OCI-LY1 (cell line): ENCODE measurements at regions not wholly inside any gene's neighbourhood (a gene's known extent, or its start where the extent isn't known, plus 50 kb on each side); places are given as distances from the start of the nearest gene placed in this dataset.

ENCODE experiments used
- EZH2 ChIP-seq: fragments of 200-600 bp; sonication (generic), shearing (Covaris generic); IDR thresholded peaks from 2 replicates; pipeline ENCODE4 v1.8.0; 2017; ENCODE audit warnings: borderline replicate concordance, mixed run types, mild to moderate bottlenecking, antibody characterized with exemption, low read length, moderate library complexity, mixed read lengths
- TF ChIP-seq, protein P1 (sequence below): fragments of 200-600 bp; sonication (generic), shearing (Covaris generic); IDR thresholded peaks from 2 replicates; pipeline ENCODE4 v1.5.1; 2017; ENCODE audit warnings: mild to moderate bottlenecking, antibody characterized with exemption, low read length, moderate library complexity, mixed read lengths

DNA sequence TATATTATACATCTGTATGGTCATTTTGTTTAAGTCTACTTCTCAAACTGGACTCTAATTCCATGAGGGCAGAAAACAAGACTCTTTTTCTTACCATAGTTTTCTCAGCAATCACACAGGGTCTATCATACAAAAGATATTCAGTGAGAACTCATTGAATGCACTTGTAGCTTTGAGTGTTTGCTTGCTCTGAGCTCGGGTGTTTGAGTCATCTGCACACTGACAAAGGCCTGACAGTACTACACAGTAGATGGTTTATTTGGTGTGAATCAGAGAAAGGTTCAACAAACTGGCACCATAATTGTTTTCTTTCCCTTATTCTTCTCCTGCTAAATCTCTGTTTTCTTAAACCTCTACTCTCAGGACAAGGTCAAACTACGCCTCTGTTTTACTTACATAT is 586.4 kb downstream of the LMO7 start:
- TF ChIP-seq, protein P1, sequence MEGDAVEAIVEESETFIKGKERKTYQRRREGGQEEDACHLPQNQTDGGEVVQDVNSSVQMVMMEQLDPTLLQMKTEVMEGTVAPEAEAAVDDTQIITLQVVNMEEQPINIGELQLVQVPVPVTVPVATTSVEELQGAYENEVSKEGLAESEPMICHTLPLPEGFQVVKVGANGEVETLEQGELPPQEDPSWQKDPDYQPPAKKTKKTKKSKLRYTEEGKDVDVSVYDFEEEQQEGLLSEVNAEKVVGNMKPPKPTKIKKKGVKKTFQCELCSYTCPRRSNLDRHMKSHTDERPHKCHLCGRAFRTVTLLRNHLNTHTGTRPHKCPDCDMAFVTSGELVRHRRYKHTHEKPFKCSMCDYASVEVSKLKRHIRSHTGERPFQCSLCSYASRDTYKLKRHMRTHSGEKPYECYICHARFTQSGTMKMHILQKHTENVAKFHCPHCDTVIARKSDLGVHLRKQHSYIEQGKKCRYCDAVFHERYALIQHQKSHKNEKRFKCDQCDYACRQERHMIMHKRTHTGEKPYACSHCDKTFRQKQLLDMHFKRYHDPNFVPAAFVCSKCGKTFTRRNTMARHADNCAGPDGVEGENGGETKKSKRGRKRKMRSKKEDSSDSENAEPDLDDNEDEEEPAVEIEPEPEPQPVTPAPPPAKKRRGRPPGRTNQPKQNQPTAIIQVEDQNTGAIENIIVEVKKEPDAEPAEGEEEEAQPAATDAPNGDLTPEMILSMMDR = no peak
- no peak for TF ChIP-seq EZH2
